ENCODE measurements at regions not wholly inside any gene's neighbourhood (a gene's known extent, or its start where the extent isn't known, plus 50 kb on each side); places are given as distances from the start of the nearest gene placed in this dataset.

GRCh38 chr12:124464830-124465229 is 102.6 kb downstream of the NCOR2 start:
- Histone ChIP-seq H3K79me2 (ENCODE audit: insufficient read depth, low read depth, low read length) (no peaks in the 10 kb centered on the region), H2AFZ (ENCODE audit: low read length) (no peak overlapping the region), H4K20me1 (ENCODE audit: insufficient read depth, low read length) (no peaks in the 10 kb centered on the region), H3K9me2 (ENCODE audit: insufficient read depth, low read length) (no peaks in the 10 kb centered on the region), H3K4me2 (ENCODE audit: low read length) (no peak overlapping the region), H3K4me3 (ENCODE audit: low read depth, low read length, poor library complexity, severe bottlenecking) (no peak overlapping the region), H3K27ac (ENCODE audit: low read depth, low read length, poor library complexity, severe bottlenecking) (no peak overlapping the region), H3K9me3 (ENCODE audit: low read length) (peaks cover 14% of the 10 kb centered on the region; the same call in 1 of the 2 replicates), H3K4me1 (ENCODE audit: insufficient read depth, low read length, poor library complexity, severe bottlenecking) (peaks cover 24% of the 10 kb centered on the region), H3K36me3 (ENCODE audit: insufficient read depth, low read length) (peaks cover 35% of the 10 kb centered on the region)
- DNase-seq (ENCODE audit: low spot score): no peak
- TF ChIP-seq CTCF (conservative IDR thresholded peaks at IDR 0.05; ENCODE audit: low read length) (no peak), EZH2phosphoT487 (IDR thresholded peaks at IDR 0.05; ENCODE audit: borderline replicate concordance, low read depth, low read length) (no peak)
- no TSS peak for BruUV-seq (replicated peaks)
- ChIA-PET POLR2A (interaction anchor here (0.6 kb wide), 1 partner anchor 297 kb away, joined by 3 read pairs; no protein-coding TSS in a partner anchor), CTCF (ENCODE audit: unreplicated experiment) (no interaction called here)
- intact Hi-C loops (cut with micrococcal nuclease; ENCODE audit: unreplicated experiment): loop anchor here (5.0 kb wide), 3 partner anchors 73 to 302 kb away; no protein-coding TSS in a partner anchor

GRCh38 chr12:124464062-124464461 is 103.3 kb downstream of the NCOR2 start:
- peaks cover 7% of the 10 kb centered on the region; the same call in 1 of the 2 replicates for H3K9me3 ChIP-seq (ENCODE audit: low read length)
- ChIA-PET CTCF (ENCODE audit: unreplicated experiment) (no interaction called here), POLR2A (interaction anchor here (0.6 kb wide), 1 partner anchor 297 kb away, joined by 3 read pairs; no protein-coding TSS in a partner anchor)
- no peak overlapping the region for H3K4me2 ChIP-seq (ENCODE audit: low read length)
- BruUV-seq (replicated peaks): no TSS peak
- H3K9me2 ChIP-seq (ENCODE audit: insufficient read depth, low read length): no peaks in the 10 kb centered on the region
- H3K79me2 ChIP-seq (ENCODE audit: insufficient read depth, low read depth, low read length): no peaks in the 10 kb centered on the region
- peaks cover 19% of the 10 kb centered on the region for H3K4me1 ChIP-seq (ENCODE audit: insufficient read depth, low read length, poor library complexity, severe bottlenecking)
- no peaks in the 10 kb centered on the region for H4K20me1 ChIP-seq (ENCODE audit: insufficient read depth, low read length)
- intact Hi-C loops (cut with micrococcal nuclease; ENCODE audit: unreplicated experiment): no loop called here
- no peak for DNase-seq (ENCODE audit: low spot score)
- H3K27ac ChIP-seq (ENCODE audit: low read depth, low read length, poor library complexity, severe bottlenecking): peak overlapping the region; percentile 9
- H3K36me3 ChIP-seq (ENCODE audit: insufficient read depth, low read length): peaks cover 32% of the 10 kb centered on the region
- no peak overlapping the region for H3K4me3 ChIP-seq (ENCODE audit: low read depth, low read length, poor library complexity, severe bottlenecking)
- H2AFZ ChIP-seq (ENCODE audit: low read length): no peak overlapping the region
- TF ChIP-seq CTCF (conservative IDR thresholded peaks at IDR 0.05; ENCODE audit: low read length) (no peak), EZH2phosphoT487 (IDR thresholded peaks at IDR 0.05; ENCODE audit: borderline replicate concordance, low read depth, low read length) (no peak)

GRCh38 chr12:124463341-124463921 is 104.0 kb downstream of the NCOR2 start:
- no TSS peak for BruUV-seq (replicated peaks)
- POLR2A ChIA-PET: no interaction called here
- H3K79me2 ChIP-seq (ENCODE audit: insufficient read depth, low read depth, low read length): no peaks in the 10 kb centered on the region

More at GRCh38 chr12:124463341-124463921, 104.0 kb downstream of the NCOR2 start:
- H3K9me2 ChIP-seq (ENCODE audit: insufficient read depth, low read length): no peaks in the 10 kb centered on the region
- no peak overlapping the region for H2AFZ ChIP-seq (ENCODE audit: low read length)
- H3K27ac ChIP-seq (ENCODE audit: low read depth, low read length, poor library complexity, severe bottlenecking): no peak overlapping the region
- peaks cover 34% of the 10 kb centered on the region for H3K36me3 ChIP-seq (ENCODE audit: insufficient read depth, low read length)
- DNase-seq (ENCODE audit: low spot score): no peak
- H3K9me3 ChIP-seq (ENCODE audit: low read length): peaks cover 5% of the 10 kb centered on the region; the same call in 1 of the 2 replicates
- no peaks in the 10 kb centered on the region for H4K20me1 ChIP-seq (ENCODE audit: insufficient read depth, low read length)
- CTCF ChIA-PET (ENCODE audit: unreplicated experiment): no interaction called here
- intact Hi-C loops (cut with micrococcal nuclease; ENCODE audit: unreplicated experiment): no loop called here
- TF ChIP-seq EZH2phosphoT487 (IDR thresholded peaks at IDR 0.05; ENCODE audit: borderline replicate concordance, low read depth, low read length): no peak
- TF ChIP-seq CTCF (conservative IDR thresholded peaks at IDR 0.05; ENCODE audit: low read length): no peak
- H3K4me2 ChIP-seq (ENCODE audit: low read length): no peak overlapping the region
- no peak overlapping the region for H3K4me3 ChIP-seq (ENCODE audit: low read depth, low read length, poor library complexity, severe bottlenecking)
- peaks cover 19% of the 10 kb centered on the region for H3K4me1 ChIP-seq (ENCODE audit: insufficient read depth, low read length, poor library complexity, severe bottlenecking)

Measured in OCI-LY7 (cell line).